ENCODE measurements at regions not wholly inside any gene's neighbourhood (a gene's known extent, or its start where the extent isn't known, plus 50 kb on each side); places are given as distances from the start of the nearest gene placed in this dataset.

DNA sequence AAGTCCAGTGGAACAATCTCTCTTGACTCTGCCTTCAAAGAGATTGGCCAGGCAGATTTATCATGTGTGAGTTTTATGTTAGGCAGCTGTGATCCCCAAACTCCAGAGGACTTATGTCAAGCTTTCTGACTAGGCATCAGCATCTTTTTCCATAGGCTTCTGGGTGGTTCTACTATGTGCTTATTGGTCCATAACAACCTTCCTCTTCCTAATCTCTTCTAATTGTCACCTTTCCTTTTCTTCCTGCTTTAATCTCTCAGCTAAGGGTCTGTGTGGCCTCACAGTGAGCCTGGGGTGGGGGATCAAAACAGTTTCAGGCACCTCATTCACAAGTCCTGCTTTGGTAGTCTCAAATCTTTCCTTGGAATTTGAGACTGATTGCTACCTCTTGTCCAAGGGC, 170.9 kb upstream of the CHD1 start:
- peaks cover 2 to 8% (median 5%) of the 10 kb centered on the region in 3 donors for H3K27me3 Mint-ChIP-seq (ENCODE audit: low read depth in 3 of 3)
- H3K4me1 Mint-ChIP-seq = no peaks in the 10 kb centered on the region
- no peak for DNase-seq
- H3K27ac Mint-ChIP-seq = no peak overlapping the region
- no peaks in the 10 kb centered on the region for H3K36me3 Mint-ChIP-seq
- no peaks in the 10 kb centered on the region for H3K9me3 Mint-ChIP-seq
- no peak overlapping the region for H3K4me3 Mint-ChIP-seq

GRCh38 chr5:99089822-99090549, 161.2 kb upstream of the CHD1 start:
- Mint-ChIP-seq H3K4me3 (no peak overlapping the region), H3K4me1 (no peaks in the 10 kb centered on the region), H3K27ac (no peak overlapping the region), H3K27me3 (ENCODE audit: low read depth in 3 of 3) (peaks cover 0 to 10% (median 4%) of the 10 kb centered on the region in 3 donors), H3K9me3 (no peaks in the 10 kb centered on the region), H3K36me3 (no peaks in the 10 kb centered on the region)
- DNase-seq = no peak

- Mint-ChIP-seq H3K4me1 (no peaks in the 10 kb centered on the region), H3K27ac (no peak overlapping the region), H3K4me3 (no peak overlapping the region), H3K27me3 (ENCODE audit: low read depth in 3 of 3) (peaks cover 0 to 10% (median 4%) of the 10 kb centered on the region in 3 donors), H3K36me3 (no peaks in the 10 kb centered on the region), H3K9me3 (no peaks in the 10 kb centered on the region)
- DNase-seq = no peak
Observed at GRCh38 chr5:99088309-99088708, 159.5 kb upstream of the CHD1 start.

GRCh38 chr5:99083197-99083596, 154.4 kb upstream of the CHD1 start:
- Mint-ChIP-seq H3K36me3 (no peaks in the 10 kb centered on the region), H3K9me3 (no peaks in the 10 kb centered on the region), H3K27ac (no peak overlapping the region), H3K4me1 (no peaks in the 10 kb centered on the region), H3K27me3 (ENCODE audit: low read depth in 3 of 3) (peaks cover 0 to 11% (median 8%) of the 10 kb centered on the region in 3 donors), H3K4me3 (no peak overlapping the region)
- DNase-seq = no peak

DNA sequence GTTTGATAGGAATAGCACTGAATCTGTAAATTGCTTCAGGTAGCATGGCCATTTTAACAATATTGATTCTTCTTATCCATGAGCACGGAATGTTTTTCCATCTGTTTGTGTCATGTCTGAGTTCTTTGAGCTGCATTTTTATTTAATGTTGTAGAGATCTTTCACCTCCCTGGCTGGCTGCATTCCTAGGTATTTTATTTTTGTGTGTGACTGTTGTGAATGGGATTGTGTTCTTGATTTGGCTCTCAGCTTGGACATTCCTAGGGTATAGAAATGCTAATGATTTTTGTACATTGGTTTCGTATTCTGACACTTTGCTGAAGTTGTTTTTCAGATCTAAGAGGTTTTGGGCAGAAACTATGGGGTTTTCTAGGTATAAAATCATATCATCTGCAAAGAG, 152.9 kb upstream of the CHD1 start:
- DNase-seq = no peak
- Mint-ChIP-seq H3K4me3 (no peak overlapping the region), H3K27me3 (ENCODE audit: low read depth in 3 of 3) (peaks cover 0 to 8% (median 8%) of the 10 kb centered on the region in 3 donors), H3K36me3 (no peaks in the 10 kb centered on the region), H3K9me3 (no peaks in the 10 kb centered on the region), H3K27ac (no peak overlapping the region), H3K4me1 (no peaks in the 10 kb centered on the region)

DNA sequence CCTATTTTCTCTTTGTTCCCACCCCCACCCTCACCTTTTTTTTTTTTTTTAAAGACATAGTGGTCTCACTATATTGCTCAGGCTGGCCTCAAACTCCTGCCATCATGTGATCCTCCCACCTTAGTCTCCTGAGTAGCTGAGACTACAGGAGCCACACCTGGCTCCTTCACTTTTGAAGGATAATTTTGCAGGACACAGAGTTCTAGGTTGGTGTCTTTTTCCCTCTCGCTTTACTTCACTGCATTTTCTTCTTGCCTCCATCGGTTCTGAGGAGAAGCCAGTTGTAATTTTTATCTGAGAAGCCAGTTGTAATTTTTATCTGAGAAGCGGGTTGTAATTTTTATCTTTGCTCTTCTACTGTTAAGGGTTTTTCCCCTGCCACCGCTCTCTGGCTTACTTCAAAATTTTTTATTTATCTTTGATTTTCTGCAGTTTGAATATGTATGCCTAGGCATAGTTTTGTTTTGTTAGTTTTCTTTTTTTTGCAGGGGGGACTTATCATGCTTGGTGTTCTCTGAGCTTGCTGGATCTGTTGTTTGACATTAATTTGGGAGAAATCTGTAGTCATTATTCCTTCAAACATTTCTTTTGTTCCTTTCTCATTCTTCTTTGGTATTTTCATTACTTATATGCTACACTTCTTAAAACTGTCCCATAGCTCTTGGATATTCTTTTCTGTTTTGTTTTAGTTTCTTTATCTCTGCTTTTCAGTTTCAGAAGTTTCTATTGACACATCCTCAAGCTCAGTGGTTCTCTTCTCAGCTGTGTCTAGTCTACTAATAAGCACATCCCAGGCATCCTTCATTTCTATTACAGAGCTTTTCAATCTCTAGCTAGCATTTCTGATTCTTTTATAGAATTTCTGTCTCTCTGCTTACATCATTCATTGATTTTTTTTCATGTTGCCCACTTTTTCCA, 148.2 kb upstream of the CHD1 start:
- DNase-seq = no peak
- Mint-ChIP-seq H3K4me3 (no peak overlapping the region), H3K27ac (no peak overlapping the region), H3K9me3 (peaks cover 0 to 5% (median 0%) of the 10 kb centered on the region in 6 donors), H3K27me3 (ENCODE audit: low read depth in 3 of 3) (peaks cover 0 to 10% (median 2%) of the 10 kb centered on the region in 3 donors), H3K4me1 (no peaks in the 10 kb centered on the region), H3K36me3 (no peaks in the 10 kb centered on the region)

- DNase-seq = no peak
- H3K9me3 Mint-ChIP-seq = peaks cover 0 to 5% (median 0%) of the 10 kb centered on the region in 6 donors
- peaks cover 0 to 6% (median 0%) of the 10 kb centered on the region in 3 donors for H3K27me3 Mint-ChIP-seq (ENCODE audit: low read depth in 3 of 3)
- H3K4me1 Mint-ChIP-seq = no peaks in the 10 kb centered on the region
- no peaks in the 10 kb centered on the region for H3K36me3 Mint-ChIP-seq
- H3K4me3 Mint-ChIP-seq = no peak overlapping the region
- no peak overlapping the region for H3K27ac Mint-ChIP-seq
Observed at GRCh38 chr5:99072846-99073245, 144.0 kb upstream of the CHD1 start.

DNA sequence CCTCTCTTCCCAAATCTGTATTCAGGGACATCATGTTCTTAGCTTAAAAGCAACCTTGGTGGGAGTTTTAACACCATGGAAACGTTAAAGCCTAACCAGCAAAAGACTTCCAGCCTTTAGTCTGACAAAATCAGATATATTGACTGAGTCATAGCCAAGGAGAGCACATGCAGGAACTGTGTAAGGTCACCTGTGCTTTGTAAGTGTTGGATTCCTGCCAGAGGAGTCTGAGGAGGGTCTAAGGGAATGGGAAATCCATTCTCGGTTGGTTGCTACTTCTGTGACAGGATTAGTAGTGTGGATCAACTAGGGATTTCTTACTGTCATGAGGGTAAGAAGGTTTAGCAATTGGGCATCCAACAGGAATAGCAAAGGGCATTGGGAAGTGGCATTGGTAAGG, 142.0 kb upstream of the CHD1 start:
- DNase-seq = no peak
- H3K27me3 Mint-ChIP-seq (ENCODE audit: low read depth in 3 of 3) = peaks cover 0 to 2% (median 0%) of the 10 kb centered on the region in 3 donors
- no peaks in the 10 kb centered on the region for H3K36me3 Mint-ChIP-seq
- no peak overlapping the region for H3K4me3 Mint-ChIP-seq
- no peak overlapping the region for H3K27ac Mint-ChIP-seq
- H3K9me3 Mint-ChIP-seq = peaks cover 0 to 5% (median 0%) of the 10 kb centered on the region in 6 donors
- H3K4me1 Mint-ChIP-seq = no peaks in the 10 kb centered on the region

GRCh38 chr5:99070362-99070761, 141.6 kb upstream of the CHD1 start:
- Mint-ChIP-seq H3K9me3 (peaks cover 0 to 5% (median 0%) of the 10 kb centered on the region in 6 donors), H3K4me3 (no peak overlapping the region), H3K27me3 (ENCODE audit: low read depth in 3 of 3) (peaks cover 0 to 2% (median 0%) of the 10 kb centered on the region in 3 donors), H3K36me3 (no peaks in the 10 kb centered on the region), H3K4me1 (no peaks in the 10 kb centered on the region), H3K27ac (no peak overlapping the region)
- no peak for DNase-seq

GRCh38 chr5:99068944-99069650, 140.3 kb upstream of the CHD1 start:
- DNase-seq = no peak
- no peak overlapping the region for H3K4me3 Mint-ChIP-seq
- H3K36me3 Mint-ChIP-seq = no peaks in the 10 kb centered on the region
- H3K27me3 Mint-ChIP-seq (ENCODE audit: low read depth in 3 of 3) = no peaks in the 10 kb centered on the region
- H3K4me1 Mint-ChIP-seq = no peaks in the 10 kb centered on the region
- peaks cover 0 to 5% (median 0%) of the 10 kb centered on the region in 6 donors for H3K9me3 Mint-ChIP-seq
- no peak overlapping the region for H3K27ac Mint-ChIP-seq

DNA sequence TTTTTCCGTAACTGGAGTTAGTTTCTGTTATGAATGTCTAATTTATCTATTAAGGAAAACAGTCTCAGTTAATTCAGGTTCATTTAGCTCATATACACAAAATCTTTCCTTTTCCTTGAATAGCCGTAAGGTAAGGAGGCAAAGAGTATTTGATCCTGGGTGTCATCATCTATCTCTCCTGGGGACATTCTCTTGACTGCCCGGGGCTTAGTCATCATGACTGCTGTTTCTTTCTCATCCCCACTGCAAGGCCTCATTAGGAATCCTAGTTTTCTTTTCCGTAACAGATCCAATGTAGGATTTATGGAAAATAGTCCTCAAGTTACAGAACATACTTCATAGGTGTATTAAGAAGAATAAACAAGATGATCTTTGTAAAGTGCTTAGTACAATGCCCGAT, 134.9 kb upstream of the CHD1 start:
- no peak for DNase-seq
- H3K27ac Mint-ChIP-seq = no peak overlapping the region
- no peaks in the 10 kb centered on the region for H3K9me3 Mint-ChIP-seq
- H3K36me3 Mint-ChIP-seq = no peaks in the 10 kb centered on the region
- peaks cover 2 to 9% of the 10 kb centered on the region in 2 donors for H3K4me1 Mint-ChIP-seq
- no peak overlapping the region for H3K4me3 Mint-ChIP-seq
- H3K27me3 Mint-ChIP-seq (ENCODE audit: low read depth in 3 of 3) = peaks cover 2 to 4% (median 3%) of the 10 kb centered on the region in 3 donors

DNA sequence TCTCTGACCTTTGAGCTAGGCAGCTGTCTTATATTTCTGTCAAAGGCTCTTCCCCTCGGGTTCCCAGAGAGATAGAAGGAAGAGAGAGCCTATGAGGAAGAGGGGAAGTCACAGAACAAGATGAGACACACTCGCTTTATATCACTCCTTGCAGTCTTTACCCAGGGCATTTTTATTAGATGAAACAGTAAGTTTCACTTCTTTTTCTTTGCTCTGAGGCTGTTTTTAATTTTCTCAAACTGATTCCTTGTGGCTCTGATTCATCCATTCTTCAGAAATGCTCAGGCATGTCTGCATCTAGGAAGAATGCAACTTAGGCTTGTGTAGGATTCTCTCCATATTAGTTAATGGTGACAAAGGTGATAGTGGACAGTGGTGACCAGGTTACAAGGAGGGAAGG, 132.9 kb upstream of the CHD1 start:
- Mint-ChIP-seq H3K27ac (no peak overlapping the region), H3K4me3 (no peak overlapping the region), H3K4me1 (peaks cover 2 to 9% of the 10 kb centered on the region in 2 donors), H3K9me3 (no peaks in the 10 kb centered on the region), H3K27me3 (ENCODE audit: low read depth in 3 of 3) (peaks cover 2 to 4% (median 3%) of the 10 kb centered on the region in 3 donors), H3K36me3 (no peaks in the 10 kb centered on the region)
- DNase-seq = no peak

- Mint-ChIP-seq H3K4me3 (no peak overlapping the region), H3K36me3 (no peaks in the 10 kb centered on the region), H3K9me3 (no peaks in the 10 kb centered on the region), H3K27ac (no peak overlapping the region), H3K4me1 (peaks cover 2 to 9% of the 10 kb centered on the region in 2 donors), H3K27me3 (ENCODE audit: low read depth in 3 of 3) (peaks cover 2 to 4% (median 3%) of the 10 kb centered on the region in 3 donors)
- no peak for DNase-seq
Observed at GRCh38 chr5:99061299-99061698, 132.5 kb upstream of the CHD1 start.

All from immature natural killer cell (primary cell).